GM21737 (cell line): ENCODE measurements at regions not wholly inside any gene's neighbourhood (a gene's known extent, or its start where the extent isn't known, plus 50 kb on each side); places are given as distances from the start of the nearest gene placed in this dataset.
"Not testable (repeated sequence)": the region's sequence is repeated elsewhere in the genome, so short reads cannot be mapped to it uniquely, and the experiment has no call there.

Source experiments
- ATAC-seq: cut with Tn5 transposase; IDR thresholded peaks from one replicate; pipeline ENCODE4 v1.9.1; 2021; ENCODE audit warnings: mild to moderate bottlenecking, moderate library complexity; ENCODE audit not compliant: unreplicated experiment

DNA sequence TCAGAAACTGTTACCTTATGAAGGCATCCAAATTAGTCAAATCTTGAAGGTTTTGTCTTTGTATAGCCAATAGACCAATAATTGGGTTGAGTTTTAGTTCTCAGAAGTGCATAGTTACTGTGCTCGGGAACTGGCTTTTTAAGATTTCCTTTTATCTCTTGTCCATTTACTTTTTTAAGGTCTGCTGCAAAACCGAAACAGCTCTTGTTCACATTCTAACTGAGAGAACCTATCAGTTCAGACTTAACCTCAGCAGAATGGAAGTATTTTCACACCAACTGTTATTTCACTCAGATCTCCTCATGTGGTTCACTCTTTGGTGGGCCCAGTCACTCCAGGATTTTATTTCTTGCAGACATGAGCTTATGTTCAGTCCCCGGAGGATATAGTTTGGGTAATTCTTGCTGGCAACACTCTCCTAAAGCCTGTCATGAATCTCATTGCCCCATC is 55.5 kb downstream of the TPBG start:
- ATAC-seq = peak; percentile 50

DNA sequence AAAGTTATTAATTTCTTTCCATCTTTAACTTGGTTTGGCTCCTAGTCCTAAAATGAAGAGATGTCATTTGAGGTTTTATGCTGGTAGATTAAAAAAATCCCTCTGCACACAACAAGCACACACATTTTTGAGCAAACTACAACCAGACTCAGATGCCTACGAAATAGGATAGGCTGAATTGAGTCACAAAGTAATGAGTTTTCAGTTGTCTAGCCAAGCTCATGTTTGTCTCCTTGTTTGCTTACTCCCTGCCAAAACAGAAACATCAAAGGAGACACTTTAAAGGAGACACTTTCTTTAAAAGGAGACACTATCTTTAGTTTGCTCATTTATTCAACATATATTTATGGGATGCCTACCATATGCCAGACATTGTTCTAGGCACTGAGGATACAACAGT is 56.2 kb downstream of the TPBG start:
- no peak for ATAC-seq

DNA sequence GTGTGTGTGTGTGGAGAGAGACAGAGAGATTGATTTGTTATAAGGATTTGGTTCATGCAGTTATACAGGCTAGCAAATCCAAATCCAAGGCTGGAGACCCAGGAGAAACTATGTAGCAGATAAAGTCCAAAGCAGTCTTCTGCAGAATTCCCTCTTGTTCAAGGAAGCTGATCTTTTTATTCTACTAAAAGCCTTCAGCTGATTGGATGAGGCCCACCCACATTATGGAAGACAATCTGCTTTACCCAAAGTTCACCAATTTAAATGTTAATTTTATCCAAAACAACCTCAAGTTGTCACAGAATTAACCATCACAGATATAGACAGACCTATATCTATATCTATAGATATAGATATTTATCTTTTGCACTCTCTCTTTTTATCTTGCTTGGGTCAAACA is 67.0 kb downstream of the TPBG start:
- ATAC-seq = no peak

DNA sequence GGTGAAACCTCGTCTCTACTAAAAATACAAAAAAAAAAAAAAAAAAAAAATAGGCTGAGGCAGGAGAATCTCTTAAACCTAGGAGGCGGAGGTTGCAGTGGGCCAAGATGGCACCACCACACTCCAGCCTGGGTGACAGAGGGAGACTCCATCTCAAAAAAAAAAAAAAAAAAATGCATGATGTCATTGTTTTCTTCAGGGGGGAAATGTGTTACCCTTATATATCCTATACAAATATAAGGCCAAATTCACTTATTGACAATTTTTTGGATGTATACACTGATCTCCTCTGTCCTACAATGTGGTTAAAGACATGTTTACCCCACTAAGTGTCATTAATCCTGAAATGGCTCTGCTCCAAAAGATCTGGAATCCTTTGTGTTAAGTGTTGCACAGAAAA is 73.1 kb downstream of the TPBG start:
- ATAC-seq = no peak

DNA sequence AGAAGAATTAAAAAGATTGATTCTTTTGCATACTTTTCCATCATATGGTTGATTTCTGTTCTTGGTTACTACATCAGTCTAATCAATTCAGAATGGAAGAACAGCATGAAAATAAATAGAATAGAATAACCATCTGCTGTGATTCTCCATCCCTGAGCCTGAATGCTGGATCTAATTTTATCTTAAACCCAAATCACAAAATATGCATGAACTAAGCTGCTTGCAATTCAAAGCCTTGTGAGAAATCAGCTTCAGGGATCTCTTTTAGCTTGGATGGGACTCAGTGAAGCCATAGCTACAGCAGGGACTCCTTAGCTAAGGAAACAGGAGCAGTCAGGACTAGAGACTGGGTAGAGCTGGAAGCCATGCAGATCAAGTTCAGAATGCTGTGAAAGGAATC is 74.1 kb downstream of the TPBG start:
- no peak for ATAC-seq

DNA sequence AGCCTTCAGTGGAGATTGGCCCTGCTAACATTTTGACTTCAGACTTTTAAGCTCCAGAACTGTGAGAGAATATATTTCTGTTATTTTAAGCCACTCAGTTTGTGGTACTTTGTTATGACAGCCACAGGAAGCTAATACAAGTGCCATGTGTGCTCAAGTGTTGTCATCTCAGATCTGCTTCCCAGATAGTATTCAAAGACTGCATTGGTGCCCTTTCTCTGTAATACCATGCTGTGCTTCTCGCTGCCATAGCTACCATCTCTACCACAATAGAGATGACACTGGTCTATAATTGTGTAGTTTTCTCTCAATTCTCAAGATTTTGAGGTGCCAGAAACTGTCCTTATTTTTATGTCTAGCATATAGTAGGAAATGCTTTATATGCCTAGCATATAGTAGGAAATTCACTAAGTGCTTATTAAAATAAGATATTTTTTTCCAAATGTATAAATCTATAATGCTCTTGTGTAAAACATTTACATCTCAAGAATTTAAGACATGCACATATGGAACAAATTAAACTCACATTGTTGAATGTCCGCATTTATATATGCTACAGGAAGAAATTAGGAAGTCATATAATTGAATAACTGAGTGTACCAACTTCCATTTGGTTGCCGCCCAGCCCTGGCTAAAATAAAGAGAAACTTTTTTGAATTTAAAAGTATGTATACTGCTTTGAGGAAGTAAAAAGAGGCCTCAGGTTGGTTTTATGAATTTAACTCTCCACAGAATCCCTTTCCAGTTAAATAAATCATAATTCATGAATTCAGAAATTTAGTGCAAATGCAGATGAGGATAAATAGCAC is 77.6 kb downstream of the TPBG start:
- no peak for ATAC-seq

DNA sequence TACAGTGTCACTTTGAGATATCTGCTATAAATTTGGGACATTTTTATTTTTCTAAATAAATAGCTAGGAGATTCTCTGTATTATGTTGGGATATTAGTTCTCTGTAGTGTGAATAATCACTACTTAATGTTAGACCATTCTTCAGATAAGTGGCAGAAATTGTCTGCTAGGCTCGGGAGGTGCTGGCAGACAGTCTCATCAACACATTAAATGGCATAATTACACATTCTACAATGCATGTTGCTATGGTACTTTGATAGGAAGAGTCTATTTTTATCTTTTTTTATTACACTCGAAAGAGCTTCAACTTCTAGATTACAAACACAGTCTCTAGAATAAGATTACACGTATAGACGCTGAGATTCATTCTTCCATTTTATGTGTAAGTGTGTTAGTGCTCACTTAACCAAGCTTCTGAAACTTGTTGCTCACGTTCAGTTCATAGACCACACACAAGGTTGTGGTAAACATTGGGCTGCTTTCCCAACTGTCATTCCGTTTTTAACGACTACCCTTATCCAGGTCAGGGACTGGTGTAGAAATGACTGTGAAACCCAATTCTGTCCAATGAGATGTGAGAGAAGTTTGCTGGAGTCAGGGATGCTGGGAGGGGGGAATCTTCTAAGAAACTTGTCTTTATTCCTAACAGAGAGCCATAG is 78.6 kb downstream of the TPBG start:
- no peak for ATAC-seq

DNA sequence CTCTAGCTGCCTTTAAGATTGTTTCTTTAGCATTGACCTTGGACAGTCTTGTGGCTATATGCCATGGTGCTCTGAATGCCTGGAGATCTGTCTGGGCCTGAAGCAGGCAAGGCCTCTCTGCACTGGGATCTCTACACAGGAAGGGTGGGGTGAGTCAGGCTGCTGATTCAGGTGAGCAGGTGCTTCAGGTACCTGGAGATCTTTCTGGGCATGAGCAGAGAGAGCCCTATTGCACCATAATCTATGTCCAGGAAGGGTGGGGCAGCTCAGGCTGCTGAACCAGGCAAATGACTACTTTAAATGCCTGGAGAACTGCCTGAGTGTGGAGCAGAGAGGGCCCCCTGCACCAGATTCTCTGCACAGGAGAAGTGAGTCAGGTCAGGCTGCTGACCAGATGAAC is 94.5 kb downstream of the TPBG start:
- no peak for ATAC-seq

DNA sequence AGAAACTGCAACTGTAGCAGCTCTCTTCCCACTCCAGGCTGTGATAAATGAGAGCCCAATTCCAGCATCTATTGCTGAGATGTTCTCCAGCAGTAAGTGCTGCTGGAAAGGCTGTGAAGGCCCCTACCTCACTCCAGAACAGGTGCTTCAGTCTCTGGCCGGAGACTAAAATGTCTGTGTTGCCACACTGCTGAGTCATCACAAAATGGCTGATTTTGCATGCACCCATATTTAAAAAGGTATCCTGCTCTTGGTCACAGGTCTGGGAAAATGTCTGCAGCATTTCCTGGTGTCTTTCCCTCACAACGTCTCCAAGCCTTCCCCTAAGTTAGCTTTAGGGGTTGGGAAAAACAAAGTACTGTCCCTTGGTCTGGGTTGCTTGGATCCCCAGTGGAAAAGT is 95.1 kb downstream of the TPBG start:
- ATAC-seq = no peak

DNA sequence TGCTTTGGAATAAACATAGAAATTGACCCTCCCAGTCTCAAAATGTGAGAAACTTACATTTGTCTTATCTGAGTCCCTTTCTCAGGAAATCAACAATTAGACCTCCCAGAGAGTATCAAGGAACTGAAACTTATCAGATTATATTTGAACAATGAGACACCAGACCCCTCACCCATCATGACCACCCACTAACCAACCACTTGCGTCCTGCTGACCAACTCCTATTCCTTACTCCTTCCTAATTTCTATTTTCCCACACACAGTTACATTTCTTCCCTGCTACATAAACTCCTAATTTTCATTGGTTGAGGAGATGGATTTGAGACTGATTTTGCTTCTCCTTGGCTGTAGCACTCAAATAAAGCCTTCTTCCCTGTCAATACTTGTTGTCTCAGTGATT is 97.9 kb downstream of the TPBG start:
- ATAC-seq = no peak

DNA sequence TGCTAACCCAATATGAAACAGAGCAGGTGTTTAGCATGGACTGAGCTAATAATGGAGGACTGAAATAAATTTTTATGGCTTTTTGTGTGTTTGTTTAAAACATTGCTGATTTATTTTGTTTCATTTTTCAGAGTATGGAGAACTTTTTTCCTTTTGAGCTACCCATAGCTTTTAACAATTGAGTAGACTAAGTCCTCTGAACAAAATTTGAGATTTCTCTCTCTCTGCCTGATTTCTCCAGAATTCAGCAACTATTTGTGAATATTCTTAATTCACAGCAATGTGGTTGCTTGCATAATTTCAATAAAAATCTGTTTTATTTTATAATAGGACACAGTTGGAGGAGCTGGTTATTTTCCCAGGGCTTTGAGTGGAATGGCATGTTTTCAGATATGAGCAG is 103.7 kb downstream of the TPBG start:
- ATAC-seq = no peak

DNA sequence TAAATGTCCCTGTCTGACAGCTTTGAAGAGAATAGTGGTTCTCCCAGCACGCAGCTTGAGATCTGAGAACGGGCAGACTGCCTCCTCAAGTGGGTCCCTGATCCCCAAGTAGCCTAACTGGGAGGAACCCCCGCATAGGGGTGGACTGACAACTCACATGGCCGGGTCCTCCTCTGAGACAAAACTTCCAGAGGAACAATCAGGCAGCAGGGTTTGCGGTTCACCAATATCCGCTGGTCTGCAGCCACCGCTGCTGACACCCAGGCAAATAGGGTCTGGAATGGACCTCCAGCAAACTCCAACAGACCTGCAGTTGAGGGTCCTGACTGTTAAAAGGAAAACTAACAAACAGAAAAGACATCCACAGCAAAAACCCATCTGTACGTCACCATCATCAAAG is 106.5 kb downstream of the TPBG start:
- ATAC-seq = not testable (repeated sequence)

DNA sequence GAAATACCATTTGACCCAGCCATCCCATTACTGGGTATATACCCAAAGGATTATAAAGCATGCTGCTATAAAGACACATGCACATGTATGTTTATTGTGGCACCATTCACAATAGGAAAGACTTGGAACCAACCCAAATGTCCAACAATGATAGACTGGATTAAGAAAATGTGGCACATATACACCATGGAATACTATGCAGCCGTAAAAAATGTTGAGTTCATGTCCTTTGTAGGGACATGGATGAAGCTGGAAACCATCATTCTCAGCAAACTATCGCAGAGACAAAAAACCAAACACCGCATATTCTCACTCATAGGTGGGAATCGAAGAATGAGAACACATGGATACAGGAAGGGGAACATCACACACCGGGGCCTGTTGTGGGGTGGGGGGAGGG is 111.5 kb downstream of the TPBG start:
- not testable (repeated sequence) for ATAC-seq

DNA sequence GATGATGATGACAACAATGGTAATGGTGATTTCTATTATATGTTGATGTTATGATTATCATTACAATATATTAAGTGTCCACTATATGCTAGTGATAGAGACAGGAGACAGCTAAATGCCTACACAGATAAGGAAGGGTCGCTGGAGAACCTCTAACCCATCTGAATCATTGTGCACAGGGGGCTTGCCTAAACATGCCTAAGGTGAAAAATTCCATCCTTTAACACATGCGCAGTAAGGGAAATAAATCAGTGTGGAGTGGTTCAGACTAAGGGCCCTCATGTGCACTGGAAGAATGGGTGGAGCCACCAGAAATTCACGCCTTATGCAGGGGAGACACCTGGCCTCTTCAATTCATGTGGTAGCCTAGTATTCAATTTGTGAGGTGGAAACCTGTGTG is 120.4 kb downstream of the TPBG start:
- no peak for ATAC-seq

DNA sequence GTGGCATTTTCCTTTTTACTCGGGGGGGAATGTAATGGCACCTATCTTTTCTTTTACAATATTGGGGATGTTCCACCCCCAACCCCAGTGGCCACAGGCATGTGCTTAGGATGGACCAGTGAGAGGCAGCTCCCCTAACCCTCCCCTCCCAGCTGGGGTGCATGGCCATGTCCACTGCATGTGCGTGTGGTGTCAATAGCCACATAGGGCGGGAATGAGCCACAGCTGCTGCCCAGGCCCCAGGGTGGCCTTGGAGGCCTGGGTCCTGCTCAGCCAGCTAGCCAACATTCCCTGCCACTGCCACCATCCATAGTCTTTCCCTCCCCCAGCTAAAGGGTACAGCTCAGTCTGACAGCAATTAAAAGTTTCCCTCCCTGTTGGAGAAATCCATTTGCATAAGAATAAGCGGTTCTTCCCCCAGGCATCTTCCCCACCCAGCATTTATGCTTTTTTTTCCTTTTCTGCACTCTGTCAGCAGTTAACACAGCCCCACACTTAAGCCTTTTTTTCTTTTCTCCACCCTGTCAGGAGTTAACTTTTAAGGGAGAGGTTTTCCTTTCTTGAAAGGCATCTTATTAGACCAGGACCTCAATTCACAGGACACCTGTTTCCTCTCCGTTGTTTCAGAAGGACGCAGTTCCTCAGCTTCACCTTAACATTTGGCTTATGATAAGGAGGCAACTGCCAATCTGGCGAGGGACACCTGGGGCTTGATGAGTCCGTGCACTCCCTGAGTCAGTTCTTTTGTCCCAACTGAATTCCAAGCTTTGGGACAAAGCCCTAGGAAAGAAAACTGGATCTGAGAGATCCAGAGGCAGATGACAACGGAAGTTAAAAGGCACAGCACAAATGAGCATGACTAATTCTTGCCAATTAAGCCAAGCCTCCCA is 121.4 kb downstream of the TPBG start:
- ATAC-seq = no peak

DNA sequence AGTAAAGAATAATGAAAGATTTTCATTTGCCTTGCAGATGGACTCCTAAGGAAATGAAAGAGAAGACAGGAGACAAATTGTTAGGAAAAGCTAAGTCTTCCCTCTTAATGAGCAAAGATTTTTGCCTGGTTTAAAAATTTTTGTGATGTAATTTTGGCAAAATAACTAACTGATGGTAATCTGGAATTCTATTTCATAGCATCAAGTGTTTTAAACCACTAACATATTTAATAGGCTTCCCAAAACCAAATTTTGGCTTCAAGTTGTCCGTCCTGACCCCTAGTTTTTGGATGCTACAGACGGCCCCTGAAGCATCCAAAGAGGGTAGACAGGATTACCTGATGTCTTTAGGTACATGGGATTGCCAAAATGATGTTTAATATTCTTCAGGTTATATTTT is 124.3 kb downstream of the TPBG start:
- no peak for ATAC-seq

DNA sequence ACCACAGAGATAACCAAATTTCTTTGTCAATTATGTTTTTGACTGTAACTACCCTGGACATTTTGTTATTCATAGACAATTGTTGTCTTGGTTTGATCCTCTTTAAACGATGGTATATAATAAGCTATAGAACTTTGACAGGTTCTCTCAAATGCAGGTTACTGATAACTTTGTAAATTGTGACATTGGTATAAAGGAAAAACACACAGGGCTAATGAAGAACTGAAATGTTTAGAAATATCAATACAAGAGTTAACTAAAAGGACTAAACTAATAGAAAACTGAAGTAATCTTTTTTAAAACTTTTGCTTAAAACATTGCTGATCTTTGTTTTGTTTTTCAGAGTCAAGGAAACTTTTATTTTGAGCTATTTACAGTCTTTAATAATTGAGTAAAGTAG is 124.8 kb downstream of the TPBG start:
- ATAC-seq = no peak

DNA sequence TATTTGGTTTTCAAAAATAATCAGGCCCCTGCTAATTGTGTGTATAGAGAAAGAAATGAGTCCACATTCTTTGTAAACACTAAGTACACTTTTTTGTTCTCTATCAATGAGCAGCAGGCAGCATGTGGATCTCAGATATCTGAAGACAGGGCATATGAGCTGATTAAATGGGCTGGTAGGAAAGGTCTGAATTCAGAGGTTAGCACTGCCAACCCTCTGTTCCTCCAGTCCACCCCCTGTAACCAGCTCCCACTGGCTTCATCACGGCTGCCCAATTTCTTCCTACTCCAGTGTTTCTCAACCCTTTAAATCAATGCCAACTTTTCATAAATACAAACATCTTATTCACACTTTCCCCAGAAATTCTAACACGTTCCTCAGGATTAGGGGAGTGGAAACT is 128.5 kb downstream of the TPBG start:
- no peak for ATAC-seq

DNA sequence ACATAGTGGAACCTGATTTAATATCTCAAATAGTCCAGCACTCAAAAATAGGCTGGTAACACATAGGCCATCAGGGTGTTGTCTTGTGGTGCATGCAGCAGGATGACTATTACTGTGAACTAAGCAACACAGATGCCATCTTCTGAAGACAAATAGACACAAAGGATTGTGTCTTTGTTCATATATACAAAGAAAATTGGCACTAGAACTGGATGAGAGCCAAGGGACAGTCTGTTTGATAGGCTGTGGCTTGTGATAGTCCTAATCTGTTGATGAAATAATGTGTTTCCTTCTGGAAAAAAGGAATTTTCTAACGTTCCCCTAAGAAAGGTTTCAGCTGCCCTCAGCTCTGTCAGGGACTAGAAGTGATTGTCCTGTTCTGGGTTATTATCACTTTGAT is 129.8 kb downstream of the TPBG start:
- no peak for ATAC-seq

DNA sequence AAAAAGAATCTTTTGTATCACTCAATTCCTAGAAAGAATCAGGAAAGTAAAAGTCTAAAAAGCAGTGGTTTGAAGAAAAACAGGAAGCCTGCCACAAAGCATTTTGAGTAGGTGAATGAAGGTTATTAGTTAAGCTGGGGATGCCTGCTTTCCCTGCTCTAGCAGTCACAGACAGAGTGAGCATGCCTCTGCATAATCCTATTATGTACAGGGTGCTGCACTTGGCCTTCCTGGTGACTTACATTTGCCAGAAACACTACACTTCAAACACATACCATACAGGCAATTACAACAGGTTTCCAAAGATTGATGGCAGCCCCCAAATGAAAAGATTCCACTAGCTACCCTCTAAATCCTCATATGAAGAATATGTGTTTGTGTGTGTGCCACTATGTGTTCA is 130.8 kb downstream of the TPBG start:
- ATAC-seq = no peak

DNA sequence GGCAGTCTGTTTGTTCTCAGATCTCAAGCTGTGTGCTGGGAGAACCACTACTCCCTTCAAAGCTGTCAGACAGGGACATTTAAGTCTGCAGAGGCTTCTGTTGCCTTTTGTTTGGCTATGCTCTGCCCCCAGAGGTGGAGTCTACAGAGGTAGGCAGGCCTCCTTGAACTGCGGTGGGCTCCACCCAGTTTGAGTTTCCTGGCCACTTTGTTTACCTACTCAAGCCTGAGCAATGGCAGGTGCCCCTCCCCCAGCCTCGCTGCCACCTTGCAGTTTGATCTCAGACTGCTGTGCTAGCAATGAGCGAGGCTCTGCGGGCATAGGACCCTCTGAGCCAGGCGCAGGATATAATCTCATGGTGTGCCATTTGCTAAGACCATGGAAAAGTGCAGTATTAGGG is 138.3 kb downstream of the TPBG start:
- not testable (repeated sequence) for ATAC-seq

DNA sequence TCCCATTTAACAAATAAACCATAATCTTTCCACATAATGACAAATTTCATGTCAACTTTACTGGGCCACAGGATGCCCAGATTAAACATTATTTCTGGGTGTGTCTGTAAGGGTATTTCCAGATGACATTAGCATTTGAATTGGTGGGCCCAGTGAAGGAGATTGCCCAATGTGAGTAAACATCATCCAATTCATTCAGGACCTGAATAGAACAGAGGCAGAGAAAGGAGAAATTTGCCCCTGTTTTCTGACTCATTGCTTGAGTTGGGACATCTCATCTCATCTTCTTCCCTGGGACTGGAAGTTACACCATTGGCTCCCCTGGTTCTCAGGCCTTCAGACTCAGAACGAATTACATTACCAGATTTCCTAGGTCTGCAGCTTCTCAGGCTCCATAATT is 142.9 kb downstream of the TPBG start:
- no peak for ATAC-seq
